Rectal smooth muscle tissue (tissue), 1 donor: ENCODE measurements at regions not wholly inside any gene's neighbourhood (a gene's known extent, or its start where the extent isn't known, plus 50 kb on each side); places are given as distances from the start of the nearest gene placed in this dataset.
"Not testable (repeated sequence)": the region's sequence is repeated elsewhere in the genome, so short reads cannot be mapped to it uniquely, and the experiment has no call there.

Experiments
- H3K27ac ChIP-seq: one replicate; pipeline ENCODE4 v1.7.0; 2013; ENCODE audit warnings: low read depth, low read length, inconsistent platforms
- H3K27me3 ChIP-seq: one replicate; pipeline ENCODE4 v1.7.0; 2013; ENCODE audit warnings: low read length; ENCODE audit not compliant: control insufficient read depth, insufficient read depth
- H3K36me3 ChIP-seq: one replicate; pipeline ENCODE4 v1.7.0; 2013; ENCODE audit warnings: low read length; ENCODE audit not compliant: control insufficient read depth, insufficient read depth
- H3K4me1 ChIP-seq: one replicate; pipeline ENCODE4 v1.7.0; 2013; ENCODE audit warnings: low read length; ENCODE audit not compliant: control insufficient read depth, insufficient read depth
- H3K4me3 ChIP-seq: one replicate; pipeline ENCODE4 v1.7.0; 2013; ENCODE audit warnings: low read length
- H3K9ac ChIP-seq: one replicate; pipeline ENCODE4 v1.7.0; 2013; ENCODE audit warnings: low read length

DNA sequence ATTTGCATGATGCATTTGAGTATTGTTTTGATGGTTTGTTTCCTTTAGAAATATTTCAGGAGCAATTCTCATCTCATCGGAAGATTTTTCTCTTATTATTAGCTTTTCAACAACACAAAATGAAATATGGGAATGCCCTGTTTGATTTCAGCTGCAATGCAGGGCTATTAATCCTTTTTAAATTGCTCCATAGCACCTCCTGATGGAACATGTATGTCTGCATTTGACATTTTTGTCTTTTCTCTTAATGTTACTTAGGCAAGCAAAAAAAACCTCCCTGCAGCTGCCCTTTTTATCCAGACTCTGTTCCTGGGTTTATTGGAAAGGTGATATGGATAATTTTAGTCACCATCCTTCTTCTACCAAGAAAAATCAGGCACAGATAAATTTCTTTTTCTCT is 895.8 kb downstream of the RPS29 start:
- Histone ChIP-seq H3K4me1 (no peaks in the 10 kb centered on the region), H3K9ac (no peak overlapping the region), H3K27ac (no peak overlapping the region), H3K4me3 (no peak overlapping the region), H3K27me3 (no peaks in the 10 kb centered on the region), H3K36me3 (no peaks in the 10 kb centered on the region)

DNA sequence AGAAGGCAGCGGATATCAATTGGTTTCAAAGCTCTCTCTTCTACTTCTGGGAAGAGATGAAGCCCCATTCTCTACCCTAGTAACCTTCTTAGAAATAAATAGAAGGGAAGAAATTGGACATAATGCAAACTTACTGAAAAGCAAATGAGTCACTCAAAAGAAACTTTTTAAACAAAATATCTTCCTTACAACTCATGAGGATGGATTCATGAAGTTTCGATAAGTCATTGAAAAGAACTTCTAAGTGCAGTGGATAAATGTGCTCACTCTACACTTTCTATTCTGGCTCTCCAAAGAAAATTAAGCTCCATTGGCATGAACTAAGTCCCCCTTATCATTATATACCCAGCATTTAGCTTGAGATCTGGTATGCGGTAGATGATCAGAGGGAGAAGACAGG is 899.5 kb downstream of the RPS29 start:
- H3K27ac ChIP-seq: no peak overlapping the region
- no peaks in the 10 kb centered on the region for H3K4me1 ChIP-seq
- no peaks in the 10 kb centered on the region for H3K27me3 ChIP-seq
- H3K9ac ChIP-seq: no peak overlapping the region
- no peaks in the 10 kb centered on the region for H3K36me3 ChIP-seq
- no peak overlapping the region for H3K4me3 ChIP-seq

DNA sequence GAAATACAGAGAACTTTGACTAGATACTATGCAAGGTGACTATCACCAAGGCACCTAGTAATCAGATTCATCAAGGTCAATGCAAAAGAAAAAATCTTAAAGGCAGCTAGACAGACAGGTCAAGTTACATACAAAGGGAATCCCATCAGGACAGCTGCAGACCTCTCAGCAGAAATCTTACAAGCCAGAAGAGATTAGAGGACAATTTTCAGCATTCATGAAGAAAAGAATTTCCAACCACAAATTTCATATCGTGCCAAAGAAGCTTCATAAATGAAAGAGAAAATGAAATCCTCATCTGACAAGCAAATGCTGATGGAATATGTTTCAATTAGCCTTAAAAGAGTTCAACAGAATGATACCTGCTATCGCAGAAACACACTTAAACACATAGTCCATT is 913.7 kb downstream of the RPS29 start:
- Histone ChIP-seq H3K4me3 (no peak overlapping the region), H3K27me3 (no peaks in the 10 kb centered on the region), H3K4me1 (no peaks in the 10 kb centered on the region), H3K27ac (no peak overlapping the region), H3K36me3 (no peaks in the 10 kb centered on the region), H3K9ac (no peak overlapping the region)

DNA sequence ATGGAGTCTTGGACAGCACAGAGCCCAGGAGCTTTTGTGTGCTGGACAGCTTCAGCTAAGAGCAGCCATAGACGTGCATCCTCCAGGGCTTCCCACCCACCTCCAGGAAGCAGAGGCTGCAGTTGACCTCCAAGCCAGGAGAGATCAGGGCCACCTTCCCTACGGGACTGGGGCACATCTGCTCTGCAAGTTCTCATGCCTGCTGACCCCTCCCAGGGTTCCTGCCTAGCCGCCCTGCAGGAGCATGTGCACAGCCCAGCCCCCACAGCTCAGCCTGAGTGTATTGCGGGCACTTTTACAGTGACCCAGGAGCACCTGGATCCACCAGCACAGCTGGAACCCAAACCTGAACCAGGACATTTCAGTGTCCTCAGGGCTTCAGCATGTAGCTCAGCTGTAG is 915.2 kb downstream of the RPS29 start:
- no peaks in the 10 kb centered on the region for H3K4me1 ChIP-seq
- H3K4me3 ChIP-seq: no peak overlapping the region
- no peaks in the 10 kb centered on the region for H3K27me3 ChIP-seq
- H3K27ac ChIP-seq: no peak overlapping the region
- H3K36me3 ChIP-seq: no peaks in the 10 kb centered on the region
- H3K9ac ChIP-seq: no peak overlapping the region

DNA sequence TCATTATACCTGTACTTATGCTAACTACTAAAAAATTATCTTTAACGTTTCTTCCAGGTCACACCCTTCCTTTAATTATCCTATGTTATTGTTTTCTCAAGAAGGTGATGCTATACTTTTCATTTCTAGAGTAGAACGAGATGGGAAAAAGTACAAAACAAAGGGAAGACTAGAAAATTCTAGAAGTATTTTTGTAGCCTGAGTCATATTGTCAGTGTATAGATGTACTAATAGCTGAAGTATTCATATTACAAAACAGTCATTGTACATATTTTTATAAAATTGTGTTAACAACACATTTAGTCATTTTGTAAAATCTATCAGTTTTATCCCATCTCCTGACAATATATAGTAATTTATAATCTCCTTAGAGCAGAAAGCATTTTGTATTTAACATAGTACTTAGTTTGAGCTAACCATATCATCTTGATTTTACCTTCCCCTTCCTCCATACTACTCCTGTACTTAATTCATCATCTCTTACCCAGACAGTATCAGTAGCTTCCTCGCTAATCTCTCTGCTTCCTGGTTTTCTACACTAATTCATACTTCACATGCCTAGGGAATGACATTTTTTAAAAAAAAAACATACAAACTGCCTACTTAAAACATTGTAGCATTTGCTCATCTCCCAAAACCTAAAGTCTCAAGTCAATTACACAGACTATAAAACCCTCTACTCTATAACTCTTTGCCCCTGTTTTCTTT is 920.9 kb downstream of the RPS29 start:
- H3K36me3 ChIP-seq: no peaks in the 10 kb centered on the region
- no peaks in the 10 kb centered on the region for H3K27me3 ChIP-seq
- H3K4me1 ChIP-seq: no peaks in the 10 kb centered on the region
- H3K9ac ChIP-seq: no peak overlapping the region
- no peak overlapping the region for H3K4me3 ChIP-seq
- no peak overlapping the region for H3K27ac ChIP-seq

DNA sequence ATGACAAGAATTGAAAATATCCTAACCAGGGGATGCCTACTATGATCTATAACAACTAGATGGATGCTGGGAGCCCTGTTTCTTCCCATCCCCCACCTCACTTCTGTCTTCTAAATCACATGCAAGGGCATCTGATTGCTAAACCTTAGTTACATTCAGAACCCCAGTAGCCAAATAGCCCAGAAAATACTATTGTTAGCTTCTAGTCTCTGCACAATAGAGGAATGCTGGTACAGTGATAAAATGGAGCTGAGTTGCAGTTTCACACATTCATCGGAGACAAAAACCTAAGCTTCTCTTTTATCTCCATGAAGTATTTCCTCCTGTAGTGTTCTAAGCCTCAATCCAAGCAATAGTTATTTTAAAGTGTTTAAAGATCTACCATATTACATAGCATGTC is 942.9 kb downstream of the RPS29 start:
- no peaks in the 10 kb centered on the region for H3K4me1 ChIP-seq
- H3K9ac ChIP-seq: no peak overlapping the region
- no peaks in the 10 kb centered on the region for H3K36me3 ChIP-seq
- H3K27ac ChIP-seq: no peak overlapping the region
- no peaks in the 10 kb centered on the region for H3K27me3 ChIP-seq
- no peak overlapping the region for H3K4me3 ChIP-seq

DNA sequence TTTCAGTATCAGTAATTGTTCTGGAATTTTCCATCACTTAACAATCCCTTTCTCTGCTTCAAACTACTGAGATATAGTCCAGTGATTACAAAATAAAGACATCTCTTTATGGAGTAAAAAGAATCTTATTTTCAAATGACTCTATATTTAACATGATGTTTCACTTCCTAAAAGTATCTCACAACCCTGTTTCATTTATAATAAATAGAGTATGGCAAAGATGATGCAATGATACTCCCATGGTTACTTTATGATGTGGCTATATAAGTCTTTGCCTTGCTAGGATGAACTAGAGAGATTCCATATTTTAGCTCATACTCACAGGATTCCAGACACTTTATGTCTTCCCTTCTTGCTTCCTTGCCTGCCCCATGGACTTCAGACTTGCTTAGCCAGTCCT is 953.5 kb upstream of the MDGA2 start:
- Histone ChIP-seq H3K4me3 (no peak overlapping the region), H3K36me3 (no peaks in the 10 kb centered on the region), H3K9ac (no peak overlapping the region), H3K27ac (no peak overlapping the region), H3K4me1 (no peaks in the 10 kb centered on the region), H3K27me3 (no peaks in the 10 kb centered on the region)

DNA sequence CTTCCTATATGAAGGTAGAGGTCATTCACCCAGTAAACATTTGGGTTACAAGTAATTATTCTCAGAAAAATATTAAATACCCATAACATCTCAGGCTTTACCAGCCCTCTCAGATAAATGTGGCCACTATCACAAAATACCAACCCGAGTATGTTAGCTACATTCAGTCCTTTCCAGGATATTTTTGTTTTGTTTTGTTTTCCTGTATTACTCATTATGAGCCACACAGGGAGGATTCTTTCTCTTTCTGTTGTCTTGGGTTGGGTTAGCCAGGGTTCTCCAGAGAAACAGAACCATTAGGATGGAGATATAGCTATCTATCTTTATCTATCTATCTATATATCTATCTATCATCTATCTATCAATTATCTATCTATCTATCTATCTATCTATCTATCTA is 947.6 kb upstream of the MDGA2 start:
- Histone ChIP-seq H3K4me1 (no peaks in the 10 kb centered on the region), H3K4me3 (no peak overlapping the region), H3K9ac (no peak overlapping the region), H3K36me3 (no peaks in the 10 kb centered on the region), H3K27me3 (no peaks in the 10 kb centered on the region), H3K27ac (no peak overlapping the region)

DNA sequence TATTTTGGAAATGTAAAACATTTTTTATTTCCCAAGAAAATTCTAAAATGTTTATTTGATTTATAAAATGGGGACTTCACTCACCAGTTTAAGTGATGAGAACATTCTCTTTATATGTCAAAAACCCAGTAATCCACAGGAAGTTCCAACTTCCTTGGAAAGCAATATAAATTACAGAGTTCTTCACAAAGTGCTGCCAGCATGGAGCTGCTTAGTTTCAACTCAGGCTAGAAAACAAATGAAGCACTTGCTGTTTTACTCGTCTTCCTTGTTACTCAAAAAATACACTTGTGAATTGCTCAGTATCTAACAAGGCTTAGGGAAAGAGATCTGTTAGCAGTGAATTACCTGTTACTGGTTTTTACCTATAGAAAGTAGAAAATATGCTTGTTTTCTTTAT is 942.7 kb upstream of the MDGA2 start:
- Histone ChIP-seq H3K27ac (no peak overlapping the region), H3K4me1 (no peaks in the 10 kb centered on the region), H3K9ac (no peak overlapping the region), H3K4me3 (no peak overlapping the region), H3K36me3 (no peaks in the 10 kb centered on the region), H3K27me3 (no peaks in the 10 kb centered on the region)

DNA sequence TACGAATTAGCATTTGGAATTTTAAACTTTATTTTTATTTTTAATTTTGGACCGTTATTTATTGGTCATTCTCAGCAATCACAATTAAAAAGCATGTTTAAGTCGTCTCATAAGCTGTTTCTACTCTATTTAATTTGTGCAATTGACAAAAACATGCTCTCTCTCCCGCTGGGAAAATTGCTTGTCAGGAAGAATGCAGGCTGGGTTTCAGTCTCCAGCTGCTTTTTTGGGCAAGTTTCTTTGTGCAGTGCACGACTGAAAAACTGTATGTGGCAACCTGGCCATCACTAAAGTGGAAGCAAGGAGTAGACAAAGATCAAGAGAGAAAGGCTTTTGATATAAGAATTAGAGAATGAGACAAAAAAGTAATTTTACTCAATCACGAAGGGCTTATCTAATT is 941.5 kb upstream of the MDGA2 start:
- H3K4me1 ChIP-seq: no peaks in the 10 kb centered on the region
- no peaks in the 10 kb centered on the region for H3K27me3 ChIP-seq
- no peak overlapping the region for H3K27ac ChIP-seq
- H3K9ac ChIP-seq: no peak overlapping the region
- H3K4me3 ChIP-seq: no peak overlapping the region
- no peaks in the 10 kb centered on the region for H3K36me3 ChIP-seq

DNA sequence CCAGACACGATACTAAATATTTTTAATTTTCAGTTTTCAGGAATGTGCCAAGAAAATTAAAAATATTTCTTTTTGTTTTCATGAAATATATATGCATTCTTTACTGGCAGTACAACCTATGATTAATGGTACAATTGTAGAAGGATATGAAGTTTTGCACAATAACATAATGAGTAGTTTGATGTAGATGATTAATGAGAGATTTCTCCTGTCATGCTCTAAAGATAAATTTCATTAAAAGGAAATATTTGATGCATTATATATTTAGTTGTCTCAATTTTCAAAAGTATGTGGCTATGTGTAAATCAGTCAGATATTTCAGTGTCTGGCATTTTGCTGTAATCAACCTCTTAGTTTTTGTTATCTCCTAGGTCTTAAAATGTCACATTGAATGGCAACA is 940.2 kb upstream of the MDGA2 start:
- Histone ChIP-seq H3K9ac (no peak overlapping the region), H3K27me3 (no peaks in the 10 kb centered on the region), H3K4me1 (no peaks in the 10 kb centered on the region)

DNA sequence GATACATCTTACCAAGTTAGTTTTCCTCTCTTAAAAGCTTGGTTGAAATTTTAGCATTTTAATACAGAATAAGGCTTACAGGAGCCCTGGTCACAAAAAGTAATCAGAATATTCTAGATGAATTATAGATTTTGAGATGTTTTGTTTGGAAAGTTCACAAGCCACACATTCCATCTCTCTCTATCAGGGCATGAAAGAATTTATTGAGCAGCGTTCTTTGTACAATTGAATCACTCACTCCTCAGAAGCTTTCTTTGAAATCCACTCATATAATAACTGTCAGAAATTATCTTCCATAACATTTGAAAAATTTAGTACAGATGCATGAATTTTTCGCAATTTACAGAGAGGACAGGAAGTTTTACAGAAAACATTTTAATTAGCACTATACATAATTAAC is 938.6 kb upstream of the MDGA2 start:
- Histone ChIP-seq H3K36me3 (no peaks in the 10 kb centered on the region), H3K27ac (no peak overlapping the region), H3K4me1 (no peaks in the 10 kb centered on the region), H3K9ac (no peak overlapping the region), H3K27me3 (no peaks in the 10 kb centered on the region), H3K4me3 (no peak overlapping the region)

More for the DNA sequence above, 940.2 kb upstream of the MDGA2 start:
- Histone ChIP-seq H3K27ac (no peak overlapping the region), H3K36me3 (no peaks in the 10 kb centered on the region), H3K4me3 (no peak overlapping the region)

DNA sequence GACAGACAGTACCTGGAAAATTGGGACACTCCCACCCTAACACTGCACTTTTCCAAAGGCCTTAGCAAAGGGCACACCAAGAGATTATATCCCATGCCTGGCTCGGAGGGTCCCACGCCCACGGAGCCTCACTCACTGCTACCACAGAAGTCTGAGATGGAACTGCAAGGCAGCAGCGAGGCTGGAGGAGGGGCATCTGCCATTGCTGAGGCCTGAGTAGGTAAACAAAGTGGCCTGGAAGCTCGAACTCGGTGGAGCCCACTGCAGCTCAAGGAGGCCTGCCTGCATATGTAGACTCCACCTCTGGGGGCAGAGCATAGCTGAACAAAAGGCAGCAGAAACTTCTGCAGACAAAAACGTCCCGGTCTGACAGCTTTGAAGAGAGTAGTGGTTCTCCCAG is 931.6 kb upstream of the MDGA2 start:
- H3K4me1 ChIP-seq, H3K9ac ChIP-seq, H3K27ac ChIP-seq, H3K4me3 ChIP-seq, H3K27me3 ChIP-seq, H3K36me3 ChIP-seq: not testable (repeated sequence)
